ENCODE measurements at regions not wholly inside any gene's neighbourhood (a gene's known extent, or its start where the extent isn't known, plus 50 kb on each side); places are given as distances from the start of the nearest gene placed in this dataset.

GRCh38 chr1:232204269-232204668, 425.7 kb downstream of the SIPA1L2 start:
- TF ChIP-seq CTCF (IDR thresholded peaks at IDR 0.05) (no peak), EZH2phosphoT487 (IDR thresholded peaks at IDR 0.05) (no peak)
